CD4-positive, alpha-beta memory T cell (primary cell): ENCODE measurements at regions not wholly inside any gene's neighbourhood (a gene's known extent, or its start where the extent isn't known, plus 50 kb on each side); places are given as distances from the start of the nearest gene placed in this dataset.
A peak's percentile ranks its signal among the peaks of the same experiment; 100 is the strongest.

Experiments used
- CTCF ChIA-PET: fragments of 350-600 bp; sonication (Branson Sonifier 250); formaldehyde crosslinking; loops from one replicate; lab custom pipeline; 2021; ENCODE audit warnings: inconsistent platforms; ENCODE audit not compliant: partially characterized antibody; lab: Charles Lee
- POLR2A ChIA-PET: fragments of 350-600 bp; sonication (Branson Sonifier 250); formaldehyde crosslinking; loops from one replicate; lab custom pipeline; 2021; ENCODE audit not compliant: partially characterized antibody; lab: Charles Lee
- DNase-seq, 5 donors: peaks; one replicate each; pipeline versions ENCODE4 v3.0.0 to v3.0.0-alpha.2; 2020 to 2022; ENCODE audit warnings: mixed read lengths in 1 of 5
- H3K27ac ChIP-seq: one replicate; pipeline ENCODE4 v1.7.0; 2013; ENCODE audit warnings: low read depth, low read length
- H3K27me3 ChIP-seq: 2 replicates; pipeline ENCODE4 v1.7.0; 2013; ENCODE audit warnings: mild to moderate bottlenecking, low read length, moderate library complexity; ENCODE audit not compliant: insufficient read depth
- H3K36me3 ChIP-seq: 2 replicates; pipeline ENCODE4 v1.7.0; 2013; ENCODE audit warnings: mild to moderate bottlenecking, low read length, moderate library complexity; ENCODE audit not compliant: insufficient read depth
- H3K4me1 ChIP-seq: 2 replicates; pipeline ENCODE4 v1.7.0; 2013; ENCODE audit warnings: mild to moderate bottlenecking, low read length, moderate library complexity; ENCODE audit not compliant: insufficient read depth
- H3K4me3 ChIP-seq, 2 donors: one replicate each; pipeline ENCODE4 v1.7.0; 2013; ENCODE audit warnings: low read length in 2 of 2, mild to moderate bottlenecking in 1 of 2
- H3K9me3 ChIP-seq, 2 donors: one replicate each; pipeline ENCODE4 v1.7.0; 2013; ENCODE audit warnings: low read length in 2 of 2, control low read depth in 1 of 2; ENCODE audit not compliant: control insufficient read depth in 1 of 2
- H3K27ac Mint-ChIP-seq, 7 donors: one replicate each; pipeline ENCODE4 v1.8.0; 2020 to 2021; ENCODE audit warnings: mixed read lengths in 7 of 7, mild to moderate bottlenecking in 6 of 7, inconsistent platforms in 3 of 7, moderate library complexity in 3 of 7
- H3K27me3 Mint-ChIP-seq, 2 donors: one replicate each; pipeline ENCODE4 v1.8.0; 2020 to 2021; ENCODE audit warnings: mixed read lengths in 2 of 2
- H3K36me3 Mint-ChIP-seq, 2 donors: one replicate each; pipeline ENCODE4 v1.8.0; 2020 to 2021; ENCODE audit warnings: mixed read lengths in 2 of 2, inconsistent platforms in 1 of 2, mild to moderate bottlenecking in 1 of 2
- H3K4me1 Mint-ChIP-seq, 4 donors: one replicate each; pipeline ENCODE4 v1.8.0; 2020 to 2021; ENCODE audit warnings: mixed read lengths in 4 of 4, mild to moderate bottlenecking in 1 of 4
- H3K4me3 Mint-ChIP-seq, 8 donors: one replicate each; pipeline ENCODE4 v1.8.0; 2020 to 2021; ENCODE audit warnings: mixed read lengths in 8 of 8, mild to moderate bottlenecking in 7 of 8, moderate library complexity in 6 of 8, inconsistent platforms in 3 of 8
- H3K9me3 Mint-ChIP-seq, 8 donors: one replicate each; pipeline ENCODE4 v1.8.0; 2020 to 2021; ENCODE audit warnings: mixed read lengths in 8 of 8, mild to moderate bottlenecking in 5 of 8, inconsistent platforms in 3 of 8, moderate library complexity in 1 of 8
- intact Hi-C: fragments of 100-400 bp; cut with micrococcal nuclease; formaldehyde crosslinking; loops from one replicate; pipeline ENCODE4 v1.15.1; 2023

GRCh38 chr4:174138616-174139015, 144.9 kb downstream of the FBXO8 start:
- H3K27ac Mint-ChIP-seq: no peak overlapping the region
- intact Hi-C loops: no loop called here
- H3K27ac ChIP-seq: no peak overlapping the region
- H3K36me3 ChIP-seq: no peaks in the 10 kb centered on the region
- no peak overlapping the region for H3K4me3 Mint-ChIP-seq
- H3K4me1 ChIP-seq: no peaks in the 10 kb centered on the region
- H3K27me3 ChIP-seq: no peaks in the 10 kb centered on the region
- peaks cover 0 to 3% (median 1%) of the 10 kb centered on the region in 4 donors for H3K4me1 Mint-ChIP-seq
- peaks cover 2% of the 10 kb centered on the region in 2 donors for H3K27me3 Mint-ChIP-seq
- no peaks in the 10 kb centered on the region for H3K9me3 ChIP-seq
- POLR2A ChIA-PET: no interaction called here
- H3K9me3 Mint-ChIP-seq: no peaks in the 10 kb centered on the region
- H3K36me3 Mint-ChIP-seq: no peaks in the 10 kb centered on the region
- CTCF ChIA-PET: no interaction called here
- no peak overlapping the region for H3K4me3 ChIP-seq
- no peak for DNase-seq

GRCh38 chr4:174137698-174138097, 145.8 kb downstream of the FBXO8 start:
- Mint-ChIP-seq H3K4me1 (peaks cover 0 to 3% (median 1%) of the 10 kb centered on the region in 4 donors), H3K36me3 (no peaks in the 10 kb centered on the region), H3K27me3 (peaks cover 2% of the 10 kb centered on the region in 2 donors), H3K27ac (no peak overlapping the region), H3K4me3 (no peak overlapping the region), H3K9me3 (no peaks in the 10 kb centered on the region)
- no peaks in the 10 kb centered on the region for H3K9me3 ChIP-seq
- H3K27me3 ChIP-seq: no peaks in the 10 kb centered on the region
- intact Hi-C loops: no loop called here
- CTCF ChIA-PET: no interaction called here
- no peak for DNase-seq
- no peak overlapping the region for H3K27ac ChIP-seq
- POLR2A ChIA-PET: no interaction called here
- H3K36me3 ChIP-seq: no peaks in the 10 kb centered on the region
- no peak overlapping the region for H3K4me3 ChIP-seq
- no peaks in the 10 kb centered on the region for H3K4me1 ChIP-seq

- ChIA-PET POLR2A (no interaction called here), CTCF (no interaction called here)
- Histone ChIP-seq H3K9me3 (no peaks in the 10 kb centered on the region), H3K27me3 (no peaks in the 10 kb centered on the region), H3K36me3 (no peaks in the 10 kb centered on the region), H3K4me3 (no peak overlapping the region), H3K27ac (no peak overlapping the region), H3K4me1 (no peaks in the 10 kb centered on the region)
- no peak overlapping the region for H3K4me3 Mint-ChIP-seq
- no peaks in the 10 kb centered on the region for H3K9me3 Mint-ChIP-seq
- no peak overlapping the region for H3K27ac Mint-ChIP-seq
- peaks cover 2 to 3% of the 10 kb centered on the region in 2 donors for H3K27me3 Mint-ChIP-seq
- DNase-seq: peak in 1 of 5 donors; percentile 21
- no peaks in the 10 kb centered on the region for H3K36me3 Mint-ChIP-seq
- intact Hi-C loops: no loop called here
- peaks cover 0 to 3% (median 1%) of the 10 kb centered on the region in 4 donors for H3K4me1 Mint-ChIP-seq
Observed at GRCh38 chr4:174135936-174136406, 147.5 kb downstream of the FBXO8 start.

- Mint-ChIP-seq H3K27ac (no peak overlapping the region), H3K4me3 (no peak overlapping the region), H3K4me1 (peaks cover 0 to 3% (median 1%) of the 10 kb centered on the region in 4 donors), H3K9me3 (no peaks in the 10 kb centered on the region), H3K36me3 (no peaks in the 10 kb centered on the region), H3K27me3 (peaks cover 2 to 3% of the 10 kb centered on the region in 2 donors)
- Histone ChIP-seq H3K9me3 (no peaks in the 10 kb centered on the region), H3K27me3 (no peaks in the 10 kb centered on the region), H3K27ac (no peak overlapping the region), H3K4me3 (no peak overlapping the region), H3K36me3 (no peaks in the 10 kb centered on the region), H3K4me1 (no peaks in the 10 kb centered on the region)
- CTCF ChIA-PET: no interaction called here
- DNase-seq: no peak
- intact Hi-C loops: no loop called here
- POLR2A ChIA-PET: no interaction called here
Observed at GRCh38 chr4:174135530-174135929, 147.9 kb downstream of the FBXO8 start.

GRCh38 chr4:174134361-174134760, 149.1 kb downstream of the FBXO8 start:
- POLR2A ChIA-PET: no interaction called here

GRCh38 chr4:174133551-174133950, 149.9 kb downstream of the FBXO8 start:
- POLR2A ChIA-PET: no interaction called here
- Histone ChIP-seq H3K36me3 (no peaks in the 10 kb centered on the region), H3K4me1 (no peaks in the 10 kb centered on the region), H3K4me3 (no peak overlapping the region), H3K27ac (no peak overlapping the region), H3K9me3 (no peaks in the 10 kb centered on the region), H3K27me3 (no peaks in the 10 kb centered on the region)
- Mint-ChIP-seq H3K4me3 (no peak overlapping the region), H3K36me3 (no peaks in the 10 kb centered on the region), H3K27me3 (peaks cover 1 to 6% of the 10 kb centered on the region in 2 donors), H3K4me1 (peaks cover 0 to 3% (median 1%) of the 10 kb centered on the region in 4 donors), H3K27ac (no peak overlapping the region), H3K9me3 (no peaks in the 10 kb centered on the region)
- CTCF ChIA-PET: interaction anchor here (1.5 kb wide), 1 partner anchor 12 kb away, joined by 3 read pairs; no protein-coding TSS in a partner anchor
- intact Hi-C loops: no loop called here
- no peak for DNase-seq

More at GRCh38 chr4:174134361-174134760, 149.1 kb downstream of the FBXO8 start:
- CTCF ChIA-PET: interaction anchor here (1.5 kb wide), 1 partner anchor 13 kb away, joined by 3 read pairs; no protein-coding TSS in a partner anchor
- Mint-ChIP-seq H3K27me3 (peaks cover 1 to 6% of the 10 kb centered on the region in 2 donors), H3K4me3 (no peak overlapping the region), H3K4me1 (peaks cover 0 to 3% (median 1%) of the 10 kb centered on the region in 4 donors), H3K9me3 (no peaks in the 10 kb centered on the region), H3K27ac (no peak overlapping the region), H3K36me3 (no peaks in the 10 kb centered on the region)
- H3K4me3 ChIP-seq: no peak overlapping the region
- H3K27ac ChIP-seq: no peak overlapping the region
- no peaks in the 10 kb centered on the region for H3K27me3 ChIP-seq
- H3K4me1 ChIP-seq: no peaks in the 10 kb centered on the region
- no peak for DNase-seq
- no peaks in the 10 kb centered on the region for H3K9me3 ChIP-seq
- H3K36me3 ChIP-seq: no peaks in the 10 kb centered on the region
- intact Hi-C loops: no loop called here

GRCh38 chr4:174131901-174132300, 151.6 kb downstream of the FBXO8 start:
- no peak overlapping the region for H3K27ac Mint-ChIP-seq
- Histone ChIP-seq H3K9me3 (no peaks in the 10 kb centered on the region), H3K27ac (no peak overlapping the region), H3K4me1 (no peaks in the 10 kb centered on the region), H3K36me3 (no peaks in the 10 kb centered on the region), H3K4me3 (no peak overlapping the region), H3K27me3 (no peaks in the 10 kb centered on the region)
- no peak overlapping the region for H3K4me3 Mint-ChIP-seq
- H3K4me1 Mint-ChIP-seq: peaks cover 0 to 3% (median 1%) of the 10 kb centered on the region in 4 donors
- no peaks in the 10 kb centered on the region for H3K36me3 Mint-ChIP-seq
- ChIA-PET CTCF (no interaction called here), POLR2A (no interaction called here)
- no peaks in the 10 kb centered on the region for H3K9me3 Mint-ChIP-seq
- intact Hi-C loops: no loop called here
- DNase-seq: no peak
- H3K27me3 Mint-ChIP-seq: peaks cover 6 to 9% of the 10 kb centered on the region in 2 donors
